NCI-H1048 (cell line): ENCODE measurements at regions not wholly inside any gene's neighbourhood (a gene's known extent, or its start where the extent isn't known, plus 50 kb on each side); places are given as distances from the start of the nearest gene placed in this dataset.
A peak's percentile ranks its signal among the peaks of the same experiment; 100 is the strongest.
"Not testable (repeated sequence)": the region's sequence is repeated elsewhere in the genome, so short reads cannot be mapped to it uniquely, and the experiment has no call there.

ENCODE experiments used
- DNase-seq: peaks from one replicate; lab custom pipeline; 2025; lab: John Stamatoyannopoulos, UW

- DNase-seq: peak; percentile 21
Observed at GRCh38 chr4:170589597-170590191, 499.9 kb upstream of the AADAT start.

GRCh38 chr4:170581969-170582368, 492.2 kb upstream of the AADAT start:
- DNase-seq: no peak

GRCh38 chr4:170581322-170581721, 491.6 kb upstream of the AADAT start:
- no peak for DNase-seq

- no peak for DNase-seq
Observed at GRCh38 chr4:170580651-170581050, 490.9 kb upstream of the AADAT start.

GRCh38 chr4:170538821-170539473, 449.2 kb upstream of the AADAT start:
- DNase-seq: no peak

GRCh38 chr4:170529748-170530722, 440.3 kb upstream of the AADAT start:
- DNase-seq: no peak

GRCh38 chr4:170526471-170526870, 436.7 kb upstream of the AADAT start:
- no peak for DNase-seq

- DNase-seq: no peak
Observed at GRCh38 chr4:170522427-170522970, 432.7 kb upstream of the AADAT start.

GRCh38 chr4:170497689-170498088, 407.9 kb upstream of the AADAT start:
- DNase-seq: no peak

GRCh38 chr4:170497112-170497511, 407.4 kb upstream of the AADAT start:
- no peak for DNase-seq

- no peak for DNase-seq
Observed at GRCh38 chr4:170491981-170492380, 402.2 kb upstream of the AADAT start.

- no peak for DNase-seq
Observed at GRCh38 chr4:170476351-170476750, 386.6 kb upstream of the AADAT start.

GRCh38 chr4:170465429-170465828, 375.7 kb upstream of the AADAT start:
- no peak for DNase-seq

GRCh38 chr4:170464614-170465197, 374.9 kb upstream of the AADAT start:
- DNase-seq: no peak

GRCh38 chr4:170446782-170447181, 357.0 kb upstream of the AADAT start:
- no peak for DNase-seq

- not testable (repeated sequence) for DNase-seq
Observed at GRCh38 chr4:170441146-170441545, 351.4 kb upstream of the AADAT start.

- DNase-seq: no peak
Observed at GRCh38 chr4:170428929-170429328, 339.2 kb upstream of the AADAT start.

GRCh38 chr4:170425521-170426143, 335.9 kb upstream of the AADAT start:
- DNase-seq: no peak

GRCh38 chr4:170425040-170425439, 335.3 kb upstream of the AADAT start:
- no peak for DNase-seq

- no peak for DNase-seq
Observed at GRCh38 chr4:170423137-170423536, 333.4 kb upstream of the AADAT start.

- DNase-seq: peak; percentile 19
Observed at GRCh38 chr4:170420255-170420693, 330.5 kb upstream of the AADAT start.

GRCh38 chr4:170414961-170415360, 325.2 kb upstream of the AADAT start:
- DNase-seq: no peak
